ENCODE measurements at regions not wholly inside any gene's neighbourhood (a gene's known extent, or its start where the extent isn't known, plus 50 kb on each side); places are given as distances from the start of the nearest gene placed in this dataset.

GRCh38 chr3:27889745-27890144 is 167.6 kb upstream of the EOMES start:
- TF ChIP-seq, protein P1, sequence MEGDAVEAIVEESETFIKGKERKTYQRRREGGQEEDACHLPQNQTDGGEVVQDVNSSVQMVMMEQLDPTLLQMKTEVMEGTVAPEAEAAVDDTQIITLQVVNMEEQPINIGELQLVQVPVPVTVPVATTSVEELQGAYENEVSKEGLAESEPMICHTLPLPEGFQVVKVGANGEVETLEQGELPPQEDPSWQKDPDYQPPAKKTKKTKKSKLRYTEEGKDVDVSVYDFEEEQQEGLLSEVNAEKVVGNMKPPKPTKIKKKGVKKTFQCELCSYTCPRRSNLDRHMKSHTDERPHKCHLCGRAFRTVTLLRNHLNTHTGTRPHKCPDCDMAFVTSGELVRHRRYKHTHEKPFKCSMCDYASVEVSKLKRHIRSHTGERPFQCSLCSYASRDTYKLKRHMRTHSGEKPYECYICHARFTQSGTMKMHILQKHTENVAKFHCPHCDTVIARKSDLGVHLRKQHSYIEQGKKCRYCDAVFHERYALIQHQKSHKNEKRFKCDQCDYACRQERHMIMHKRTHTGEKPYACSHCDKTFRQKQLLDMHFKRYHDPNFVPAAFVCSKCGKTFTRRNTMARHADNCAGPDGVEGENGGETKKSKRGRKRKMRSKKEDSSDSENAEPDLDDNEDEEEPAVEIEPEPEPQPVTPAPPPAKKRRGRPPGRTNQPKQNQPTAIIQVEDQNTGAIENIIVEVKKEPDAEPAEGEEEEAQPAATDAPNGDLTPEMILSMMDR (conservative IDR thresholded peaks at IDR 0.05; ENCODE audit: low read depth, low read length): no peak
- TF ChIP-seq EZH2phosphoT487 (IDR thresholded peaks at IDR 0.05; ENCODE audit: borderline replicate concordance, low read length): no peak

Measured in PC-3 (cell line).